Mucosa of rectum (tissue), 2 donors: ENCODE measurements at regions not wholly inside any gene's neighbourhood (a gene's known extent, or its start where the extent isn't known, plus 50 kb on each side); places are given as distances from the start of the nearest gene placed in this dataset.

Experiments
- H3K27ac ChIP-seq, 2 donors: one replicate each; pipeline ENCODE4 v1.7.0; 2013; ENCODE audit warnings: inconsistent platforms in 2 of 2, low read depth in 2 of 2, low read length in 2 of 2
- H3K27me3 ChIP-seq, 2 donors: one replicate each; pipeline ENCODE4 v1.7.0; 2013; ENCODE audit warnings: low read length in 2 of 2; ENCODE audit not compliant: control insufficient read depth in 2 of 2, insufficient read depth in 2 of 2
- H3K36me3 ChIP-seq, 2 donors: one replicate each; pipeline ENCODE4 v1.7.0; 2013; ENCODE audit warnings: low read length in 2 of 2; ENCODE audit not compliant: control insufficient read depth in 2 of 2, insufficient read depth in 2 of 2
- H3K4me1 ChIP-seq, 2 donors: one replicate each; pipeline ENCODE4 v1.7.0; 2013; ENCODE audit warnings: low read length in 2 of 2, mild to moderate bottlenecking in 1 of 2; ENCODE audit not compliant: control insufficient read depth in 2 of 2, insufficient read depth in 2 of 2
- H3K4me3 ChIP-seq, 2 donors: one replicate each; pipeline ENCODE4 v1.7.0; 2013; ENCODE audit warnings: low read length in 2 of 2
- H3K9ac ChIP-seq, 2 donors: one replicate each; pipeline ENCODE4 v1.7.0; 2013; ENCODE audit warnings: low read length in 2 of 2, low read depth in 1 of 2, mild to moderate bottlenecking in 1 of 2
- H3K9me3 ChIP-seq, 2 donors: one replicate each; pipeline ENCODE4 v1.7.0; 2013; ENCODE audit warnings: low read length in 2 of 2; ENCODE audit not compliant: control insufficient read depth in 2 of 2
- donor health status: healthy.
- donor health status: Normal muscosa, but diverticular disease.

DNA sequence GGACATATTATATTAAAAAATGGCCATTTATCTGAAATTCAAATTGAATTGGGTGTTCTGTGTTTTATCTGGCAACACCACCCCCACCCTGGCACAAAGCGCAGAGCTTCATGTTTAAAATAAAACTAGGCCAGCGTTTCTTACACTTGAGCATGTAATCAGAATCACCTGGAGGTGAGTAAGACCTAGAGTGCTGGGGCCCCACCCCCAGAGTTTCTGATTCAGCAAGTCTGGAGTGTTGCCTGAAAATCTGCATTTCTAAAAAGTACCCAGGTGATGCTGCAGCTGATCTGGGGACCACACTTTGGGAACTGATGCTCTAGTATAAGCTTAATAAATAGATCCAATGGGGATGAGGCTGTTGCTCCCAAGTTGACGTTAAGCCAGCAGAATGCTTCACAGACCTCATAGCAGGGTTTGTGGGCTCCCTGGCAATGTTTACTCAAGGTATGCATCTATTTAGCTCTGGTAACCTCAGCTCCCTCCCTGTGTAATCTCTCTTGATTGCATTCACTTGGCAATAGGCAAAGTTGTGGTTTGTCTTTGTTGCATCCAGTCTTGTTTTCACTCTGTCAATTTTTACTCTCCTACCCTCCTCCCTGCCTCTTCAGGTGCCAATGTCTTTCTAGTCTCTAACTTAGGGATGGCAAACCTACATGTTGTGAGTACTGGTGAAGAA, 99.8 kb upstream of the TEX13D start:
- H3K4me1 ChIP-seq: no peaks in the 10 kb centered on the region
- H3K9ac ChIP-seq: no peak overlapping the region
- H3K9me3 ChIP-seq: no peaks in the 10 kb centered on the region
- no peak overlapping the region for H3K27ac ChIP-seq
- H3K36me3 ChIP-seq: no peaks in the 10 kb centered on the region
- no peak overlapping the region for H3K4me3 ChIP-seq
- H3K27me3 ChIP-seq: no peaks in the 10 kb centered on the region

DNA sequence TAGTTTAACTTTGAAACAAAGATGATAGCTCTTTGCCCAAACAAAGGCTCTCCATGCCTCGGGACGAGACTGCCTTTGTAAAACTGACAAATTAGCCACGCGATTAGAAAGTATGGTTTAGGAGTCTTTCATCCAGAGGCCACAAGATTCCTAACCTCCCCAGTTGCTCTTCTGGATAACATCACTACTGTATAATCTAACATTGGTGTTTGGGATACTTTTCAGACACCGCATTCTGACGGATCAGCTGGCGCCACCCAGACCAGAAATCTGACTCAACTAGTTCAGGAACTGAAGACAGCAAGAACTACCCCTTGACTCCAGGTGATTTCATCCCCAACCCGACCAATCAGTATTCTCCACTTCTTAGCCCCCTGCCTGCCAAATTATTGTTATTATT, 98.1 kb upstream of the TEX13D start:
- Histone ChIP-seq H3K27me3 (no peaks in the 10 kb centered on the region), H3K4me1 (no peaks in the 10 kb centered on the region), H3K36me3 (no peaks in the 10 kb centered on the region), H3K9me3 (no peaks in the 10 kb centered on the region), H3K9ac (no peak overlapping the region), H3K4me3 (no peak overlapping the region), H3K27ac (no peak overlapping the region)

DNA sequence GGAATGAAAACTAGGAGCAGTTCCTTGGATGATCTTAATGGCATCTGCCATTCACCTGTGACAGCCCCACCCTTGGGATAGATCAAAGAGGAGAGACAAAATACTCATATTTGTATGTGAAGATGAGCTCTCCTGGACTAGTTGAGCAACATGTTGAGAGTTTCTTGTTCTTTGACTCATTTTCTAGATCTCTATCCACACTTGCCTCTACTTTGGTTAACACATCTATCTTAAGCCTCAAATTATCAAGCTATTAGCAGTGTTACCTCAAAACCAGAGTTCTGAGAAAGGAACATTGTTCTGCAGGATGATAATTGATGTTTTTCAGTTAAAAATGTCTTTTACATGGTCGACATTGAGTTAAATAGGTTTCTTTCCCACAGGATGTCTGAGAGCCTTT, 94.2 kb upstream of the TEX13D start:
- Histone ChIP-seq H3K4me1 (no peaks in the 10 kb centered on the region), H3K27me3 (no peaks in the 10 kb centered on the region), H3K9ac (no peak overlapping the region), H3K27ac (no peak overlapping the region), H3K4me3 (no peak overlapping the region), H3K36me3 (no peaks in the 10 kb centered on the region), H3K9me3 (no peaks in the 10 kb centered on the region)

DNA sequence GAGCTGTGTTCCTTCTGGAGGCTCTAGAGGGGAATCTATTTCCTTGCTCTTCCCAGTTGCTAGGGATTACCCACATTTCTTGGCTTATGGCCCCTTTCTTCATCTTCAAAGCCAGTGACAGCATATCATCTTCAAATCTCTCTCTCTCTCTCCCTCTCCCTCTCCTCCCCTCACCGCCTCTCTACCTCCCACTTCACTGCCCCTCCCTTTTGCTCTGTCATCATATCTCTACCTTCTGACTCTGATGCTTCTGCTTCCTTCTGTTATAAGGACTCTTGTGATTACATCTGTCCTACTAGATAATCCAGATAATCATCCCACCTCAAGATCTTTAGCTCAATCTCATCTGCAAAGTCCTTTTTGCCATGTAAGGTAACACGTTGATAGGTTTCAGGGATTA, 93.1 kb upstream of the TEX13D start:
- Histone ChIP-seq H3K9me3 (no peaks in the 10 kb centered on the region), H3K4me3 (no peak overlapping the region), H3K9ac (no peak overlapping the region), H3K4me1 (no peaks in the 10 kb centered on the region), H3K27me3 (no peaks in the 10 kb centered on the region), H3K27ac (no peak overlapping the region), H3K36me3 (no peaks in the 10 kb centered on the region)

DNA sequence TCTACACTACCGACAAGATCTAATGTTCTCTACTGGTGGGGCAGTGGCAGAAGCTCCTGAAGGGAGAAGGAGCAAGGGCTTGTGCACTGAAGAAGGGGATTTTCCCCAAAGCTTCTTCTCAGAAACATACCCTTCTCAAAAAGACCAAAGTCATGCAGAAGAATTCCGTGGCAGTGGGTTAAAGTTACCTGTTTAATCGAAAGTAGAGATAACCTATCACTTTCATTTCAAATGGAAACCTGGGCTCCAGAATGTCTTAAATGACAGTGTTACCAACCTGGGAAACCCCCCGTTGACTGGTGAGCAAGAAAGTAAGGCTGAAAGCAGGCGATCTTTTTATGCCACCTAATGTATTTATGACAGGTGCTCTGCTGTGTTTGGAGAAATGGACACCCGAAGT, 92.5 kb upstream of the TEX13D start:
- Histone ChIP-seq H3K9me3 (no peaks in the 10 kb centered on the region), H3K9ac (no peak overlapping the region), H3K27me3 (no peaks in the 10 kb centered on the region), H3K4me3 (no peak overlapping the region), H3K4me1 (no peaks in the 10 kb centered on the region), H3K27ac (no peak overlapping the region), H3K36me3 (no peaks in the 10 kb centered on the region)

DNA sequence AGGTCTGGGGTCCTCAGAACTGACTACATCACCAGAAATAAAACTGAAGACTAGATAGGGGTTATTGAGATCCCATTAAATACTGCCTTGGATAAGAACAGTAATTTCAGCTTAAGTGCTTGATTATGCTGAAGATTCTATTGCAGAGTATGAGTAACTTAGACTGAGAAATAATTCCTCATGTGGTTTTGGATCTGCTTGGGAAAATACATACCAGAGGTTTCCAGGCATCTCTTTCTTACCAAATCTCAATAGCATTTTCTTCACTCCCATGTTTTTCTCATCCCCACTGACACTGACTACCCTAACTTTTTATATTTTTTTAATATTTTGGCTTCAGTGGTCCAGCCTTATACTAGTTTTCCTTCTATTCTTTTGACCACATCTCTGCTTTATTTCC, 92.0 kb upstream of the TEX13D start:
- Histone ChIP-seq H3K27ac (no peak overlapping the region), H3K4me1 (no peaks in the 10 kb centered on the region), H3K4me3 (no peak overlapping the region), H3K9me3 (no peaks in the 10 kb centered on the region), H3K36me3 (no peaks in the 10 kb centered on the region), H3K27me3 (no peaks in the 10 kb centered on the region), H3K9ac (no peak overlapping the region)

DNA sequence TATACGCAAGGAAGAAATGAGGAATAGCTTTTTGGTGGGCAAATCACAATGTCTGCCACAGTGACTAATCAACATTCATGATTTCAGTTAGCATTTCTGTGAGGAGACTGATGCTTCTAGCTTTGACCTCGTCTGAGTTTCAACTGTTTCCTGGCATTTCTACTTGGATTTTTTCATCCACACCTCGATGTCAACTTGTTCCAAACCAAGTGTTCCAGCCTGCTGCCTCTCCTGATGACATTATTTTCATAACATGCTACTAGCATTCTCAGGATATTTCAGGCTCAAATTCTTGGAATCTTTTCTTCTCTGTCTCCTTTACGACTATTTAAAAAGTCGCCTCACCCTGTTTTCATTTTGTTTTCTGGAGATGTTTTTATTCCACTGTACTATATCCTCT, 90.3 kb upstream of the TEX13D start:
- Histone ChIP-seq H3K9ac (no peak overlapping the region), H3K36me3 (no peaks in the 10 kb centered on the region), H3K4me1 (no peaks in the 10 kb centered on the region), H3K4me3 (no peak overlapping the region), H3K27ac (no peak overlapping the region), H3K27me3 (no peaks in the 10 kb centered on the region), H3K9me3 (no peaks in the 10 kb centered on the region)

DNA sequence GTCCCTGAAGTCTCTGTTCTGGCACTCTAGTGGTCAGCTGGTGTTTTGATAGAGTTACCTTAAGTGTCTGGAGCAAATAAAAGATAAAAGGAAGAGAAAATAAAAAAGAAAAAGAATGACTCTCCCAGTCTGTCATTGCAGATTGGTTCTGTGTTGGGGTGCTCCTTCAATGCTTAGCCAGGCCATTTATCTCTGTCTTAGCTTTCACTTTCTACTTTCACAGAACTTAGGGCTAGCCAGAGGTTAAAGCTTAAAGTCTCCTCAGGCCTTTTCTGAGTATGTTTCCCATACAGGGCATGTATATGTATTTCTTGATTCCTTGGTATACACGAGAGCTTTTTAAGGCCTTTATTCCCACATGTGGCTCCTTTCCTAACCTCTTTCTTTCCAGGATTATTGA, 83.1 kb upstream of the TEX13D start:
- H3K27ac ChIP-seq: no peak overlapping the region
- no peak overlapping the region for H3K4me3 ChIP-seq
- H3K4me1 ChIP-seq: no peaks in the 10 kb centered on the region

DNA sequence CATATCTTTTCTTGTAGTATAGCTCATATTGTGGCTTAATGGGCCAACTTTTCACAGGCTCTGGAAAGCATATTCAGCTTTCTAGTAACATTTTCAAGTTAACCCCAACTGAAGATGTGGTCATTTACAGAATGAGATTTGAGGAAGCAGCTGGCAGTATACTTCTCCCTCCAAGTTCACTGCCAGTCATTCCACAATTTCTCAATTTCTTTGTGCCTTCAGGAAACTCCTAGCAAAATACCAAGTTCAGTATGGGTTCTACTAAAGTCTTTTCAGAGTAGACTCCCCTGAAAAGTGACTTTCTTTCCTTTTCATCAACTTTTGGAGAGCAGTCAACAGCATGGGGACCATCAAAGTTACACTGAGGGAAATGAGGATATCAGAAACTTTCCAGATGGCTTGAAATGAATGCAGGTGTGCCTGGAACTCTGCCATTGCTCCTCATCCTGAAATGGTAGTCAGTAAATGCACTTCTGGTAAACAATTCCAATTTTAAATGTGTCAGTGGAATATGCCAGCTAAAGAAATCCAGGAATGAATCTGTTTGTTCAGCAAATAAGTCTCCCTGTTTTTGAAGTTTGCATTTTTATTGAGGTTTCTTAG, 81.5 kb upstream of the TEX13D start:
- Histone ChIP-seq H3K9ac (no peak overlapping the region), H3K27ac (no peak overlapping the region), H3K4me3 (no peak overlapping the region), H3K36me3 (no peaks in the 10 kb centered on the region), H3K9me3 (no peaks in the 10 kb centered on the region), H3K4me1 (no peaks in the 10 kb centered on the region), H3K27me3 (no peaks in the 10 kb centered on the region)

More for the DNA sequence above, 83.1 kb upstream of the TEX13D start:
- H3K9ac ChIP-seq: no peak overlapping the region
- H3K36me3 ChIP-seq: no peaks in the 10 kb centered on the region
- H3K9me3 ChIP-seq: no peaks in the 10 kb centered on the region
- H3K27me3 ChIP-seq: no peaks in the 10 kb centered on the region

DNA sequence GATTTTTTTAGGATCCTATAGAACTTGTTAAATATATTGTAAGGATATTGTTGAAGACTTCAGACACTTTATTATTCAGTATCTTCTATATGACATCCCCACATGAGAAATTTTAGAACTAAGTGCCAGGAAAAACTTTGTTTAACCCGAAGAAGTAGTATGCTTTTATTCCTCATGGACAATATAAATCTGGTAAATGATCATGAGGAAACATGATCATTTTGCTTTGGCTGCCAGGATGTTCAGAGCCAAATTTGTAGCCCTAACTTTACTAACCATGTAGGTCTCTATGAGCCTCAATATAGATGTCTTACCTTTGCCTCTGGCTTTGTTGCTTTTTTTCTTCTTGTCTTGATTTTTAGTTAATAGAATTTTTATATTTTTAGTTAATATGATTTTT, 77.8 kb upstream of the TEX13D start:
- no peak overlapping the region for H3K9ac ChIP-seq
- H3K27me3 ChIP-seq: no peaks in the 10 kb centered on the region
- no peak overlapping the region for H3K27ac ChIP-seq
- H3K36me3 ChIP-seq: no peaks in the 10 kb centered on the region
- no peaks in the 10 kb centered on the region for H3K9me3 ChIP-seq
- peaks cover 0 to 2% of the 10 kb centered on the region in 2 donors for H3K4me1 ChIP-seq
- no peak overlapping the region for H3K4me3 ChIP-seq
